HG02884 (cell line): ENCODE measurements at regions not wholly inside any gene's neighbourhood (a gene's known extent, or its start where the extent isn't known, plus 50 kb on each side); places are given as distances from the start of the nearest gene placed in this dataset.

Experiments used
- ATAC-seq: cut with Tn5 transposase; IDR thresholded peaks from one replicate; pipeline ENCODE4 v1.9.1; 2021; ENCODE audit warnings: mild to moderate bottlenecking, moderate library complexity; ENCODE audit not compliant: unreplicated experiment

- ATAC-seq, result no peak
Measured at GRCh38 chr3:194985031-194985578, 285.9 kb downstream of the XXYLT1 start.

- no peak for ATAC-seq
Measured at GRCh38 chr3:194986208-194987043, 284.5 kb downstream of the XXYLT1 start.

- ATAC-seq, result no peak
Measured at GRCh38 chr3:194987571-194988494, 283.1 kb downstream of the XXYLT1 start.

- no peak for ATAC-seq
Measured at GRCh38 chr3:194988495-194989165, 282.3 kb downstream of the XXYLT1 start.

GRCh38 chr3:194989241-194989640, 281.7 kb downstream of the XXYLT1 start:
- ATAC-seq, result no peak

- no peak for ATAC-seq
Measured at GRCh38 chr3:194990454-194991337, 280.3 kb downstream of the XXYLT1 start.

GRCh38 chr3:194991338-194991654, 279.7 kb downstream of the XXYLT1 start:
- no peak for ATAC-seq

GRCh38 chr3:194993896-194994295, 277.1 kb downstream of the XXYLT1 start:
- no peak for ATAC-seq

GRCh38 chr3:194994551-194994981, 276.4 kb downstream of the XXYLT1 start:
- ATAC-seq, result no peak

GRCh38 chr3:194995334-194995733, 275.6 kb downstream of the XXYLT1 start:
- no peak for ATAC-seq

GRCh38 chr3:194995922-194996321, 275.0 kb downstream of the XXYLT1 start:
- ATAC-seq, result no peak

- ATAC-seq, result no peak
Measured at GRCh38 chr3:194996746-194997145, 274.2 kb downstream of the XXYLT1 start.

GRCh38 chr3:194998417-194998816, 272.5 kb downstream of the XXYLT1 start:
- no peak for ATAC-seq

- no peak for ATAC-seq
Measured at GRCh38 chr3:194998948-194999347, 272.0 kb downstream of the XXYLT1 start.

GRCh38 chr3:194999491-194999890, 271.5 kb downstream of the XXYLT1 start:
- ATAC-seq, result no peak

- no peak for ATAC-seq
Measured at GRCh38 chr3:195001261-195001660, 269.7 kb downstream of the XXYLT1 start.

GRCh38 chr3:195001961-195002861, 268.7 kb downstream of the XXYLT1 start:
- ATAC-seq, result no peak

GRCh38 chr3:195003006-195003892, 267.7 kb downstream of the XXYLT1 start:
- no peak for ATAC-seq
